HAP-1 (cell line): ENCODE measurements at regions not wholly inside any gene's neighbourhood (a gene's known extent, or its start where the extent isn't known, plus 50 kb on each side); places are given as distances from the start of the nearest gene placed in this dataset.
"Not testable (repeated sequence)": the region's sequence is repeated elsewhere in the genome, so short reads cannot be mapped to it uniquely, and the experiment has no call there.

ENCODE experiments used
- DNase-seq, 2 experiments: peaks; one replicate each; pipeline ENCODE4 v3.0.0-alpha.2; 2016 to 2020; ENCODE audit warnings: low spot score in 2 of 2
- H3K27me3 ChIP-seq: fragments of 250-450 bp; sonication (Bioruptor Pico); 2 replicates; pipeline ENCODE4 v1.5.1; 2020; ENCODE audit warnings: low read depth, mild to moderate bottlenecking, moderate library complexity
- H3K36me3 ChIP-seq: fragments of 250-450 bp; sonication (Bioruptor Pico); replicated peaks from 2 replicates; pipeline ENCODE4 v1.5.1; 2020; ENCODE audit warnings: mild to moderate bottlenecking
- H3K4me1 ChIP-seq: fragments of 250-450 bp; sonication (Bioruptor Pico); 2 replicates; pipeline ENCODE4 v1.5.1; 2020; ENCODE audit warnings: mild to moderate bottlenecking
- H3K4me3 ChIP-seq: fragments of 250-450 bp; sonication (Bioruptor Pico); 2 replicates; pipeline ENCODE4 v1.5.1; 2020; ENCODE audit warnings: mild to moderate bottlenecking, moderate library complexity
- H3K9me3 ChIP-seq: fragments of 250-450 bp; sonication (Bioruptor Pico); 2 replicates; pipeline ENCODE4 v1.5.1; 2020; ENCODE audit warnings: mild to moderate bottlenecking, moderate library complexity
- in situ Hi-C: fragments of 300-500 bp; cut with MboI; formaldehyde crosslinking; loops from 3 replicates; pipeline ENCODE4 v1.14.3; 2020; ENCODE audit warnings: low sequenced_read_pairs, inconsistent platforms, mixed read lengths

- H3K36me3 ChIP-seq = no peaks in the 10 kb centered on the region
- H3K4me1 ChIP-seq = no peaks in the 10 kb centered on the region
- H3K9me3 ChIP-seq = no peaks in the 10 kb centered on the region
- no peak overlapping the region for H3K4me3 ChIP-seq
- in situ Hi-C loops = no loop called here
- no peaks in the 10 kb centered on the region for H3K27me3 ChIP-seq
- DNase-seq = no peak
Observed at GRCh38 chr5:108602830-108603229, 144.9 kb upstream of the FER start.

- Histone ChIP-seq H3K36me3 (no peaks in the 10 kb centered on the region), H3K4me3 (no peak overlapping the region), H3K4me1 (no peaks in the 10 kb centered on the region; the same call in 1 of the 2 replicates), H3K27me3 (no peaks in the 10 kb centered on the region), H3K9me3 (no peaks in the 10 kb centered on the region)
- in situ Hi-C loops = no loop called here
- no peak for DNase-seq
Observed at GRCh38 chr5:108590799-108591198, 156.9 kb upstream of the FER start.

- no peaks in the 10 kb centered on the region for H3K9me3 ChIP-seq
- no peak overlapping the region for H3K4me3 ChIP-seq
- H3K36me3 ChIP-seq = no peaks in the 10 kb centered on the region
- DNase-seq = no peak
- in situ Hi-C loops = no loop called here
- no peaks in the 10 kb centered on the region; the same call in 1 of the 2 replicates for H3K4me1 ChIP-seq
- H3K27me3 ChIP-seq = no peaks in the 10 kb centered on the region
Observed at GRCh38 chr5:108588323-108588722, 159.4 kb upstream of the FER start.

GRCh38 chr5:108587821-108588220, 159.9 kb upstream of the FER start:
- no peaks in the 10 kb centered on the region for H3K9me3 ChIP-seq
- H3K4me1 ChIP-seq = no peaks in the 10 kb centered on the region; the same call in 1 of the 2 replicates
- no peak for DNase-seq
- no peak overlapping the region for H3K4me3 ChIP-seq
- in situ Hi-C loops = no loop called here
- H3K27me3 ChIP-seq = no peaks in the 10 kb centered on the region
- no peaks in the 10 kb centered on the region for H3K36me3 ChIP-seq

- H3K36me3 ChIP-seq = no peaks in the 10 kb centered on the region
- no peaks in the 10 kb centered on the region for H3K9me3 ChIP-seq
- in situ Hi-C loops = no loop called here
- no peaks in the 10 kb centered on the region for H3K27me3 ChIP-seq
- peaks cover 11% of the 10 kb centered on the region for H3K4me1 ChIP-seq
- DNase-seq = no peak
- H3K4me3 ChIP-seq = no peak overlapping the region
Observed at GRCh38 chr5:108581026-108581425, 166.7 kb upstream of the FER start.

- peaks cover 11% of the 10 kb centered on the region for H3K4me1 ChIP-seq
- no peaks in the 10 kb centered on the region for H3K36me3 ChIP-seq
- DNase-seq = no peak
- peaks cover 3% of the 10 kb centered on the region; the same call in 1 of the 2 replicates for H3K9me3 ChIP-seq
- no peak overlapping the region for H3K4me3 ChIP-seq
- H3K27me3 ChIP-seq = no peaks in the 10 kb centered on the region
- in situ Hi-C loops = no loop called here
Observed at GRCh38 chr5:108579236-108579635, 168.5 kb upstream of the FER start.

- H3K27me3 ChIP-seq = no peaks in the 10 kb centered on the region
- no peak overlapping the region for H3K4me3 ChIP-seq
- no peaks in the 10 kb centered on the region for H3K36me3 ChIP-seq
- peaks cover 11% of the 10 kb centered on the region for H3K4me1 ChIP-seq
- in situ Hi-C loops = no loop called here
- peaks cover 3% of the 10 kb centered on the region; the same call in 1 of the 2 replicates for H3K9me3 ChIP-seq
- DNase-seq = no peak
Observed at GRCh38 chr5:108578791-108579190, 168.9 kb upstream of the FER start.

GRCh38 chr5:108567429-108567828, 180.3 kb upstream of the FER start:
- in situ Hi-C loops = no loop called here
- Histone ChIP-seq H3K27me3 (no peaks in the 10 kb centered on the region), H3K4me3 (no peak overlapping the region), H3K9me3 (no peaks in the 10 kb centered on the region), H3K4me1 (peaks cover 10% of the 10 kb centered on the region), H3K36me3 (no peaks in the 10 kb centered on the region)
- DNase-seq = no peak

GRCh38 chr5:108564441-108564840, 182.5 kb upstream of the FBXL17 start:
- H3K4me3 ChIP-seq = no peak overlapping the region
- in situ Hi-C loops = no loop called here
- H3K36me3 ChIP-seq = no peaks in the 10 kb centered on the region

GRCh38 chr5:108562205-108562454, 180.2 kb upstream of the FBXL17 start:
- H3K4me1 ChIP-seq = peaks cover 30% of the 10 kb centered on the region
- no peaks in the 10 kb centered on the region for H3K27me3 ChIP-seq
- no peak overlapping the region for H3K4me3 ChIP-seq
- in situ Hi-C loops = no loop called here
- H3K36me3 ChIP-seq = no peaks in the 10 kb centered on the region
- H3K9me3 ChIP-seq = no peaks in the 10 kb centered on the region
- peak in 1 of 2 experiments; percentile 81 for DNase-seq

More at GRCh38 chr5:108564441-108564840, 182.5 kb upstream of the FBXL17 start:
- Histone ChIP-seq H3K4me1 (peaks cover 30% of the 10 kb centered on the region), H3K9me3 (no peaks in the 10 kb centered on the region), H3K27me3 (no peaks in the 10 kb centered on the region)
- DNase-seq = no peak

GRCh38 chr5:108561416-108562204, 179.7 kb upstream of the FBXL17 start:
- no peaks in the 10 kb centered on the region for H3K27me3 ChIP-seq
- in situ Hi-C loops = no loop called here
- no peak overlapping the region for H3K4me3 ChIP-seq
- H3K9me3 ChIP-seq = no peaks in the 10 kb centered on the region
- H3K36me3 ChIP-seq = no peaks in the 10 kb centered on the region
- peaks cover 30% of the 10 kb centered on the region for H3K4me1 ChIP-seq
- DNase-seq = peak; percentile 73 to 98

- Histone ChIP-seq H3K36me3 (no peaks in the 10 kb centered on the region), H3K27me3 (no peaks in the 10 kb centered on the region), H3K9me3 (no peaks in the 10 kb centered on the region), H3K4me3 (no peak overlapping the region), H3K4me1 (peaks cover 30% of the 10 kb centered on the region)
- no peak for DNase-seq
- in situ Hi-C loops = no loop called here
Observed at GRCh38 chr5:108560581-108560980, 178.7 kb upstream of the FBXL17 start.

- in situ Hi-C loops = no loop called here
- H3K4me3 ChIP-seq = no peak overlapping the region
- H3K9me3 ChIP-seq = no peaks in the 10 kb centered on the region
- H3K36me3 ChIP-seq = no peaks in the 10 kb centered on the region
- DNase-seq = no peak
- H3K4me1 ChIP-seq = peaks cover 30% of the 10 kb centered on the region
- H3K27me3 ChIP-seq = no peaks in the 10 kb centered on the region
Observed at GRCh38 chr5:108560166-108560565, 178.3 kb upstream of the FBXL17 start.

- DNase-seq, H3K36me3 ChIP-seq, H3K9me3 ChIP-seq, H3K4me3 ChIP-seq, in situ Hi-C loops, H3K27me3 ChIP-seq: not testable (repeated sequence)
- peaks cover 25% of the 10 kb centered on the region for H3K4me1 ChIP-seq
Observed at GRCh38 chr5:108558840-108559239, 176.9 kb upstream of the FBXL17 start.

GRCh38 chr5:108558142-108558541, 176.2 kb upstream of the FBXL17 start:
- in situ Hi-C loops, H3K9me3 ChIP-seq, DNase-seq, H3K27me3 ChIP-seq, H3K36me3 ChIP-seq, H3K4me3 ChIP-seq: not testable (repeated sequence)
- peaks cover 25% of the 10 kb centered on the region for H3K4me1 ChIP-seq
